ENCODE measurements at regions not wholly inside any gene's neighbourhood (a gene's known extent, or its start where the extent isn't known, plus 50 kb on each side); places are given as distances from the start of the nearest gene placed in this dataset.

- H3K27ac Mint-ChIP-seq: no peak overlapping the region
- no peak for ATAC-seq (ENCODE audit: low read depth)
- DNase-seq: no peak
- no peak overlapping the region for H3K4me3 Mint-ChIP-seq
- WGBS (ENCODE audit: insufficient coverage): 91% methylated on average over 1 of the region's 2 CpGs
- H3K4me1 Mint-ChIP-seq: no peaks in the 10 kb centered on the region
- TF ChIP-seq, protein P1, sequence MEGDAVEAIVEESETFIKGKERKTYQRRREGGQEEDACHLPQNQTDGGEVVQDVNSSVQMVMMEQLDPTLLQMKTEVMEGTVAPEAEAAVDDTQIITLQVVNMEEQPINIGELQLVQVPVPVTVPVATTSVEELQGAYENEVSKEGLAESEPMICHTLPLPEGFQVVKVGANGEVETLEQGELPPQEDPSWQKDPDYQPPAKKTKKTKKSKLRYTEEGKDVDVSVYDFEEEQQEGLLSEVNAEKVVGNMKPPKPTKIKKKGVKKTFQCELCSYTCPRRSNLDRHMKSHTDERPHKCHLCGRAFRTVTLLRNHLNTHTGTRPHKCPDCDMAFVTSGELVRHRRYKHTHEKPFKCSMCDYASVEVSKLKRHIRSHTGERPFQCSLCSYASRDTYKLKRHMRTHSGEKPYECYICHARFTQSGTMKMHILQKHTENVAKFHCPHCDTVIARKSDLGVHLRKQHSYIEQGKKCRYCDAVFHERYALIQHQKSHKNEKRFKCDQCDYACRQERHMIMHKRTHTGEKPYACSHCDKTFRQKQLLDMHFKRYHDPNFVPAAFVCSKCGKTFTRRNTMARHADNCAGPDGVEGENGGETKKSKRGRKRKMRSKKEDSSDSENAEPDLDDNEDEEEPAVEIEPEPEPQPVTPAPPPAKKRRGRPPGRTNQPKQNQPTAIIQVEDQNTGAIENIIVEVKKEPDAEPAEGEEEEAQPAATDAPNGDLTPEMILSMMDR (IDR thresholded peaks at IDR 0.05): no peak
- TF ChIP-seq EZH2 (IDR thresholded peaks at IDR 0.05; ENCODE audit: borderline replicate concordance, insufficient read depth, low read depth, low read length, poor library complexity, severe bottlenecking): no peak
- Histone ChIP-seq H3K9me3 (ENCODE audit: control extremely low read depth in 1 of 3, control insufficient read depth in 2 of 3, insufficient read depth in 1 of 3, low read length in 2 of 3) (peaks cover 0 to 7% (median 0%) of the 10 kb centered on the region in 3 donors), H3K9ac (ENCODE audit: low read length) (no peak overlapping the region), H3K4me2 (replicated peaks; ENCODE audit: low read depth, low read length, poor library complexity, severe bottlenecking) (no peak overlapping the region), H2AFZ (ENCODE audit: insufficient read depth, low read depth, low read length, poor library complexity, severe bottlenecking) (no peak overlapping the region), H3K4me1 (ENCODE audit: control insufficient read depth in 2 of 2, insufficient read depth in 2 of 2, low read length in 2 of 2) (no peaks in the 10 kb centered on the region), H3K36me3 (replicated peaks in 1 of 2; ENCODE audit: control extremely low read depth in 1 of 2, control insufficient read depth in 1 of 2, extremely low read depth in 1 of 2, insufficient read depth in 2 of 2, low read length in 1 of 2) (no peaks in the 10 kb centered on the region), H4K20me1 (ENCODE audit: control insufficient read depth, insufficient read depth, low read length, poor library complexity, severe bottlenecking) (no peaks in the 10 kb centered on the region), H3K27ac (ENCODE audit: low read length in 2 of 2) (no peak overlapping the region), H3K79me2 (ENCODE audit: control insufficient read depth, insufficient read depth, low read length) (no peaks in the 10 kb centered on the region), H3K4me3 (ENCODE audit: control extremely low read depth in 1 of 5, extremely low read depth in 1 of 5, insufficient read depth in 1 of 5, low read depth in 2 of 5, low read length in 4 of 5) (no peak overlapping the region), H3K27me3 (replicated peaks in 1 of 4; ENCODE audit: control extremely low read depth in 1 of 4, control insufficient read depth in 3 of 4, insufficient read depth in 4 of 4, low read length in 3 of 4) (no peaks in the 10 kb centered on the region)
- CTCF ChIA-PET: no interaction called here
- POLR2A ChIA-PET: no interaction called here
- H3K9me3 Mint-ChIP-seq (ENCODE audit: insufficient read depth): peaks cover 7% of the 10 kb centered on the region
- no peaks in the 10 kb centered on the region for H3K27me3 Mint-ChIP-seq
- intact Hi-C loops (cut with micrococcal nuclease): no loop called here
Observed at GRCh38 chr11:91773090-91773489, 451.5 kb upstream of the FAT3 start.

DNA sequence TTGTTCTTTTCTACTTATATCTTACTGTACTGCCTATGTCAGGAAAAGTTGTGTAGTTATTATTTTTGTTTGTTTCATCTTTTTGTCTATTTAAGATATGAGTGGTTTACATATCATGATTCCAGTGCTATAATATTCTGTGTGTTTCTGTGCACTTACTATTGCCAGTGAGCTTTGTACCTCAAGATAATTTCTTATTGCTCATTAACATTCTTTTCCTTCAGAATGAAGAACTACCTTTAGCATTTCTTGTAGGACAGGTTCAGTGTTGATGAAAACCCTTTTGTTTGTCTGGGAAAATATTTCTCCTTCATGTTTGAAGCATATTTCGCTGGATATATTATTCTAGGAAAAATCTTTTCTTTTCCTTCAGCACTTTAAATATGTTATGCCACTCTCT, 452.7 kb upstream of the FAT3 start:
- Histone ChIP-seq H3K27ac (ENCODE audit: low read length in 2 of 2) (no peak overlapping the region), H3K4me2 (replicated peaks; ENCODE audit: low read depth, low read length, poor library complexity, severe bottlenecking) (no peak overlapping the region), H3K4me3 (ENCODE audit: control extremely low read depth in 1 of 5, extremely low read depth in 1 of 5, insufficient read depth in 1 of 5, low read depth in 2 of 5, low read length in 4 of 5) (no peak overlapping the region), H3K9ac (ENCODE audit: low read length) (no peak overlapping the region), H4K20me1 (ENCODE audit: control insufficient read depth, insufficient read depth, low read length, poor library complexity, severe bottlenecking) (no peaks in the 10 kb centered on the region), H3K27me3 (replicated peaks in 1 of 4; ENCODE audit: control extremely low read depth in 1 of 4, control insufficient read depth in 3 of 4, insufficient read depth in 4 of 4, low read length in 3 of 4) (no peaks in the 10 kb centered on the region), H3K4me1 (ENCODE audit: control insufficient read depth in 2 of 2, insufficient read depth in 2 of 2, low read length in 2 of 2) (no peaks in the 10 kb centered on the region), H3K79me2 (ENCODE audit: control insufficient read depth, insufficient read depth, low read length) (no peaks in the 10 kb centered on the region), H2AFZ (ENCODE audit: insufficient read depth, low read depth, low read length, poor library complexity, severe bottlenecking) (no peak overlapping the region), H3K36me3 (replicated peaks in 1 of 2; ENCODE audit: control extremely low read depth in 1 of 2, control insufficient read depth in 1 of 2, extremely low read depth in 1 of 2, insufficient read depth in 2 of 2, low read length in 1 of 2) (no peaks in the 10 kb centered on the region), H3K9me3 (ENCODE audit: control extremely low read depth in 1 of 3, control insufficient read depth in 2 of 3, insufficient read depth in 1 of 3, low read length in 2 of 3) (peaks cover 0 to 7% (median 0%) of the 10 kb centered on the region in 3 donors)
- ATAC-seq (ENCODE audit: low read depth): no peak
- H3K4me3 Mint-ChIP-seq: no peak overlapping the region
- H3K9me3 Mint-ChIP-seq (ENCODE audit: insufficient read depth): peaks cover 7% of the 10 kb centered on the region
- WGBS (ENCODE audit: insufficient coverage): no CpG with 5 or more reads among the region's 1 CpG
- no peaks in the 10 kb centered on the region for H3K27me3 Mint-ChIP-seq
- H3K27ac Mint-ChIP-seq: no peak overlapping the region
- H3K4me1 Mint-ChIP-seq: no peaks in the 10 kb centered on the region
- ChIA-PET POLR2A (no interaction called here), CTCF (no interaction called here)
- no peak for DNase-seq
- no peak for TF ChIP-seq EZH2 (IDR thresholded peaks at IDR 0.05; ENCODE audit: borderline replicate concordance, insufficient read depth, low read depth, low read length, poor library complexity, severe bottlenecking)
- TF ChIP-seq, protein P1 (IDR thresholded peaks at IDR 0.05): no peak
- intact Hi-C loops (cut with micrococcal nuclease): no loop called here
